ENCODE measurements at regions not wholly inside any gene's neighbourhood (a gene's known extent, or its start where the extent isn't known, plus 50 kb on each side); places are given as distances from the start of the nearest gene placed in this dataset.

DNA sequence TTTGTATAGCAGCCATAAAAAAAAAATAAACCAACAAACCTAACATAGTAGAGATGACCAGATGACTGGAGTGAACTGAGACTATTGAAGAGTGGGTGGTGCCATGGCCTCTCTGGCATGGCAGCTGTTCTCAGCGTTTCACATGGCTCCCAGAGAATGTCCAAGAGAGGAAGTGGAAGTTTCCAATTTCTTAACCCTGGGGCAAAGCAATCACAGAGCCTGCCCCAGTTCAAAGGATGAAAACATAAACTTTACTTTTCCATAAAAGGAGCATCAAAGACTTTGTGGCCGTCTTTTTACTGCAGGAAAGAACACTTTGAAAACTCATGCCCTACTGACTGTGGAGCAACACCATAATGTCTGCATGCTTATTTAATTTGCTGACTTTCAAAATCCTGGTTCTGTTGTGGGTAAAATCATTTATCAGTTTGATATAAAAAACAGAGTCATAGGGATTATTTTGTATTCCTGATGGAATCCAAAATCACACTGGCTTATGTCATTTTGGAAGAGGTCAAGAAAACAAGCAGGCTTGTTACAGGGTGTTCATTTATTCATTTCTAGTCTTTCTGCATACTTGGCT lies 165.4 kb downstream of the SLC35B3 start:
- Histone ChIP-seq H3K36me3 (replicated peaks; ENCODE audit: insufficient read depth, low read length) (no peaks in the 10 kb centered on the region), H3K9me3 (replicated peaks; ENCODE audit: insufficient read depth, low read length) (no peaks in the 10 kb centered on the region), H2AFZ (ENCODE audit: low read length) (no peak overlapping the region), H3K9me2 (replicated peaks; ENCODE audit: insufficient read depth, low read length) (no peaks in the 10 kb centered on the region), H3K27ac (ENCODE audit: low read length) (no peak overlapping the region), H3K4me2 (ENCODE audit: low read depth, low read length) (no peak overlapping the region), H3K4me1 (ENCODE audit: low read length) (no peaks in the 10 kb centered on the region), H3K4me3 (ENCODE audit: low read length) (no peak overlapping the region), H3K27me3 (replicated peaks; ENCODE audit: insufficient read depth, low read length) (no peaks in the 10 kb centered on the region), H3K79me2 (ENCODE audit: low read length) (no peaks in the 10 kb centered on the region), H3K9ac (ENCODE audit: low read length) (no peak overlapping the region), H3F3A (ENCODE audit: insufficient read depth, low read length) (no peaks in the 10 kb centered on the region), H4K20me1 (ENCODE audit: insufficient read depth, low read length) (no peaks in the 10 kb centered on the region)
- TF ChIP-seq, protein P1, sequence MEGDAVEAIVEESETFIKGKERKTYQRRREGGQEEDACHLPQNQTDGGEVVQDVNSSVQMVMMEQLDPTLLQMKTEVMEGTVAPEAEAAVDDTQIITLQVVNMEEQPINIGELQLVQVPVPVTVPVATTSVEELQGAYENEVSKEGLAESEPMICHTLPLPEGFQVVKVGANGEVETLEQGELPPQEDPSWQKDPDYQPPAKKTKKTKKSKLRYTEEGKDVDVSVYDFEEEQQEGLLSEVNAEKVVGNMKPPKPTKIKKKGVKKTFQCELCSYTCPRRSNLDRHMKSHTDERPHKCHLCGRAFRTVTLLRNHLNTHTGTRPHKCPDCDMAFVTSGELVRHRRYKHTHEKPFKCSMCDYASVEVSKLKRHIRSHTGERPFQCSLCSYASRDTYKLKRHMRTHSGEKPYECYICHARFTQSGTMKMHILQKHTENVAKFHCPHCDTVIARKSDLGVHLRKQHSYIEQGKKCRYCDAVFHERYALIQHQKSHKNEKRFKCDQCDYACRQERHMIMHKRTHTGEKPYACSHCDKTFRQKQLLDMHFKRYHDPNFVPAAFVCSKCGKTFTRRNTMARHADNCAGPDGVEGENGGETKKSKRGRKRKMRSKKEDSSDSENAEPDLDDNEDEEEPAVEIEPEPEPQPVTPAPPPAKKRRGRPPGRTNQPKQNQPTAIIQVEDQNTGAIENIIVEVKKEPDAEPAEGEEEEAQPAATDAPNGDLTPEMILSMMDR (IDR thresholded peaks at IDR 0.05; ENCODE audit: low read length): no peak
- TF ChIP-seq EZH2phosphoT487 (IDR thresholded peaks at IDR 0.05; ENCODE audit: low read length): no peak
- TF ChIP-seq EZH2 (optimal IDR thresholded peaks at IDR 0.05; ENCODE audit: low read depth, low read length): no peak
- no peak for DNase-seq

DNA sequence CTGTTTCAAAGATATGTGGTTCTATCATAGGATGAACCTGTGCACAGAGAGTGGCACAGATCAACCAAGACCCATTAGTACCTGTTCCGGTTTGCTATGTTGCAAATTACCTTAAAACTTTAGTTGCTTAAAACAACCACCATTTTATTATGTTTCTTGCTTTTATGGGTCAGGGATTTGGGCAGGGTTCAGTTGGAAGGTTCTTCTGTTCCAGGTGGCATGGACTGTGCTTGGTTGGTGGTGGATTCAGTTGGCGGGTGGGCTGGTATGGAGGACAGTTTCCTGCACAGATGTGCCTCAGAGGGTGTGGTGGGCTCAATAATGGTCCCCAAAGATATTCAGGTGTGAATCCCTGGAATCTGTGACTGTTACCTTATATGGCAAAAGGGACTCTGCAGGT lies 166.3 kb downstream of the SLC35B3 start:
- Histone ChIP-seq H2AFZ (ENCODE audit: low read length) (no peak overlapping the region), H3K4me1 (ENCODE audit: low read length) (no peaks in the 10 kb centered on the region), H3K79me2 (ENCODE audit: low read length) (no peaks in the 10 kb centered on the region), H3K27ac (ENCODE audit: low read length) (no peak overlapping the region), H3F3A (ENCODE audit: insufficient read depth, low read length) (no peaks in the 10 kb centered on the region), H3K9me2 (replicated peaks; ENCODE audit: insufficient read depth, low read length) (no peaks in the 10 kb centered on the region), H3K4me2 (ENCODE audit: low read depth, low read length) (no peak overlapping the region), H4K20me1 (ENCODE audit: insufficient read depth, low read length) (no peaks in the 10 kb centered on the region), H3K27me3 (replicated peaks; ENCODE audit: insufficient read depth, low read length) (no peaks in the 10 kb centered on the region), H3K4me3 (ENCODE audit: low read length) (no peak overlapping the region), H3K36me3 (replicated peaks; ENCODE audit: insufficient read depth, low read length) (no peaks in the 10 kb centered on the region), H3K9ac (ENCODE audit: low read length) (no peak overlapping the region), H3K9me3 (replicated peaks; ENCODE audit: insufficient read depth, low read length) (no peaks in the 10 kb centered on the region)
- no peak for DNase-seq
- TF ChIP-seq, protein P1 (IDR thresholded peaks at IDR 0.05; ENCODE audit: low read length): no peak
- TF ChIP-seq EZH2 (optimal IDR thresholded peaks at IDR 0.05; ENCODE audit: low read depth, low read length): no peak
- no peak for TF ChIP-seq EZH2phosphoT487 (IDR thresholded peaks at IDR 0.05; ENCODE audit: low read length)

DNA sequence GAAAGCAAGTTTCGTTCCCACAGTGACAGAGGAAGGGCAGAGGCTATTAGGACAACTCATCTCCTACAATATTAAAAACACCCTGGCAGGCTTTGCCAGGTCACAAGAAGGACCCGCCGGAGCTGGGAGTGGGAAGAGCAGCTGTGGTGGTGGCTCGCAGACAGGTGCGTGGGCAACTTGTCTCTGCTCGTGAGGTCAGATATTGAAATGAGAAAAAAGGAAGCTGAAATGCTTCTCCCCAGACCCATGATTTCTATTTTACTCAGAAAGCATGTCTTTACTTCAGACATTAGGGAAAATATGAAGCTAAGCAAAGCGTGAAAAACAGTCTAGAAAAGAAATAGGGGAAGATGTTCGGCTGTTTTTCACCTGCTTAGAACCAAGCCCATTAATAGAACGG lies 166.3 kb upstream of the EEF1E1 start:
- Histone ChIP-seq H3K9ac (ENCODE audit: low read length) (no peak overlapping the region), H3K4me1 (ENCODE audit: low read length) (no peaks in the 10 kb centered on the region), H3K9me2 (replicated peaks; ENCODE audit: insufficient read depth, low read length) (no peaks in the 10 kb centered on the region), H3K27ac (ENCODE audit: low read length) (no peak overlapping the region), H3F3A (ENCODE audit: insufficient read depth, low read length) (no peaks in the 10 kb centered on the region), H3K79me2 (ENCODE audit: low read length) (no peaks in the 10 kb centered on the region), H3K4me3 (ENCODE audit: low read length) (no peak overlapping the region), H3K36me3 (replicated peaks; ENCODE audit: insufficient read depth, low read length) (no peaks in the 10 kb centered on the region), H3K4me2 (ENCODE audit: low read depth, low read length) (no peak overlapping the region), H4K20me1 (ENCODE audit: insufficient read depth, low read length) (no peaks in the 10 kb centered on the region), H2AFZ (ENCODE audit: low read length) (no peak overlapping the region), H3K9me3 (replicated peaks; ENCODE audit: insufficient read depth, low read length) (no peaks in the 10 kb centered on the region), H3K27me3 (replicated peaks; ENCODE audit: insufficient read depth, low read length) (no peaks in the 10 kb centered on the region)
- no peak for DNase-seq
- TF ChIP-seq EZH2 (optimal IDR thresholded peaks at IDR 0.05; ENCODE audit: low read depth, low read length) (no peak), EZH2phosphoT487 (IDR thresholded peaks at IDR 0.05; ENCODE audit: low read length) (no peak)
- TF ChIP-seq, protein P1 (IDR thresholded peaks at IDR 0.05; ENCODE audit: low read length): no peak
